Uterus (tissue), 3 donors: ENCODE measurements at regions not wholly inside any gene's neighbourhood (a gene's known extent, or its start where the extent isn't known, plus 50 kb on each side); places are given as distances from the start of the nearest gene placed in this dataset.

Experiments
- DNase-seq, 2 donors: peaks; one replicate each; pipeline ENCODE4 v3.0.0-alpha.2; 2019 to 2020
- H3K27ac ChIP-seq, 2 donors: fragments of 200-600 bp; sonication (generic); 1 replicate in 1 of 2; 2 replicates in 1 of 2; pipeline ENCODE4 v1.5.1; 2016 to 2018
- H3K27me3 ChIP-seq, 2 donors: fragments of 200-600 bp; sonication (generic); one replicate each; pipeline ENCODE4 v1.5.1; 2018 to 2019; ENCODE audit warnings: control low read depth in 1 of 2
- H3K36me3 ChIP-seq, 2 donors: fragments of 200-600 bp; sonication (generic); one replicate each; pipeline ENCODE4 v1.5.1; 2019; ENCODE audit warnings: control low read depth in 1 of 2
- H3K4me1 ChIP-seq, 2 donors: fragments of 200-600 bp; sonication (generic); one replicate each; pipeline ENCODE4 v1.5.1; 2018 to 2019; ENCODE audit warnings: control low read depth in 1 of 2
- H3K4me3 ChIP-seq, 2 donors: fragments of 200-600 bp; sonication (generic); 1 replicate in 1 of 2; 2 replicates in 1 of 2; pipeline ENCODE4 v1.5.1; 2018 to 2019; ENCODE audit warnings: mild to moderate bottlenecking in 1 of 2
- H3K9me3 ChIP-seq, 2 donors: fragments of 200-600 bp; sonication (generic); one replicate each; pipeline ENCODE4 v1.5.1; 2019; ENCODE audit warnings: control low read depth in 1 of 2
- POLR2A ChIP-seq, 2 donors: fragments of 450-650 bp; IDR thresholded peaks; one replicate each; pipeline ENCODE4 v1.6.1; 2016; ENCODE audit warnings: antibody characterized with exemption in 2 of 2, mild to moderate bottlenecking in 1 of 2, moderate library complexity in 1 of 2
- intact Hi-C: fragments of 100-400 bp; cut with DNase I; formaldehyde crosslinking; loops from one replicate; pipeline ENCODE4 v1.15.1; 2023; ENCODE audit warnings: low total_unique reads
- TF ChIP-seq, protein P1 (sequence below), 4 experiments: fragments of 200-600 bp in 2 of 4; fragments of 450-650 bp in 2 of 4; sonication (generic) in 2 of 4; IDR thresholded peaks; one replicate each; pipeline ENCODE4 v1.5.1; 2016 to 2019; ENCODE audit warnings: antibody characterized with exemption in 4 of 4, mild to moderate bottlenecking in 2 of 4, moderate library complexity in 1 of 4
- donor health status: DM: yes; HTN: yes; CAD: no.

DNA sequence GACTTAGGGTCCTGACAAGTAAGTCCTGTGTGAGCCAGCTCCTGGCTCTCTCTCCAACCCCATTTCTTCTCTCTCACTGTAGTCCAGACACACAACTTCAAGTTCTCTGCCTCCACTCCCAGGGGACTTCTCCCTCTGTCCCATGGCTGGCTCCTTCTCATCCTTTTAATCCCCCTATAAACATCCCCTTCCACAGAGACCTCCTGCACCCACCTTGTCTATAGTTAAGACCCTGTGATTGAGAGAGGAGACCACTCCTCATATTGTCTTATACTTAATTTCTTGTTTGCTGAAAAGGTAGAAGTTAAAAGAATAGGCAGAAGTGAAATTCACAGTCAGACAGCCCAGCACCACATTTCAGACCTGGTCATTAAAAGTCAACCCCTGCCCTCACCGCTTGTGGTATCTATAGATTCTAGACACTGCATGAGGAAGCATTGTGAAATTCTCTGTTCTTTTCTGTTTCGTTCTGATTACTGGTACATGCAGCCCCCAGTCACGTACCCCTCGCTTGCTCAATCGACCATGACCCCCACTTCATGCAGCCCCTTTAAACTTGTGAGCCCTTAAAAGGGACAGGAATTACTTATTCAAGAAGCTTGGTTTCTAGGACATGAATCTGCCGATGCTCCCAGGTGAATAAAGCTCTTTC is 125.6 kb upstream of the FRMD4A start:
- DNase-seq = no peak
- Histone ChIP-seq H3K9me3 (no peaks in the 10 kb centered on the region), H3K27me3 (no peaks in the 10 kb centered on the region), H3K4me3 (no peak overlapping the region), H3K36me3 (no peaks in the 10 kb centered on the region), H3K4me1 (no peaks in the 10 kb centered on the region), H3K27ac (no peak overlapping the region)
- intact Hi-C loops = no loop called here
- TF ChIP-seq, protein P1, sequence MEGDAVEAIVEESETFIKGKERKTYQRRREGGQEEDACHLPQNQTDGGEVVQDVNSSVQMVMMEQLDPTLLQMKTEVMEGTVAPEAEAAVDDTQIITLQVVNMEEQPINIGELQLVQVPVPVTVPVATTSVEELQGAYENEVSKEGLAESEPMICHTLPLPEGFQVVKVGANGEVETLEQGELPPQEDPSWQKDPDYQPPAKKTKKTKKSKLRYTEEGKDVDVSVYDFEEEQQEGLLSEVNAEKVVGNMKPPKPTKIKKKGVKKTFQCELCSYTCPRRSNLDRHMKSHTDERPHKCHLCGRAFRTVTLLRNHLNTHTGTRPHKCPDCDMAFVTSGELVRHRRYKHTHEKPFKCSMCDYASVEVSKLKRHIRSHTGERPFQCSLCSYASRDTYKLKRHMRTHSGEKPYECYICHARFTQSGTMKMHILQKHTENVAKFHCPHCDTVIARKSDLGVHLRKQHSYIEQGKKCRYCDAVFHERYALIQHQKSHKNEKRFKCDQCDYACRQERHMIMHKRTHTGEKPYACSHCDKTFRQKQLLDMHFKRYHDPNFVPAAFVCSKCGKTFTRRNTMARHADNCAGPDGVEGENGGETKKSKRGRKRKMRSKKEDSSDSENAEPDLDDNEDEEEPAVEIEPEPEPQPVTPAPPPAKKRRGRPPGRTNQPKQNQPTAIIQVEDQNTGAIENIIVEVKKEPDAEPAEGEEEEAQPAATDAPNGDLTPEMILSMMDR (IDR thresholded peaks at IDR 0.05) = no peak
- TF ChIP-seq POLR2A (IDR thresholded peaks at IDR 0.05) = no peak

DNA sequence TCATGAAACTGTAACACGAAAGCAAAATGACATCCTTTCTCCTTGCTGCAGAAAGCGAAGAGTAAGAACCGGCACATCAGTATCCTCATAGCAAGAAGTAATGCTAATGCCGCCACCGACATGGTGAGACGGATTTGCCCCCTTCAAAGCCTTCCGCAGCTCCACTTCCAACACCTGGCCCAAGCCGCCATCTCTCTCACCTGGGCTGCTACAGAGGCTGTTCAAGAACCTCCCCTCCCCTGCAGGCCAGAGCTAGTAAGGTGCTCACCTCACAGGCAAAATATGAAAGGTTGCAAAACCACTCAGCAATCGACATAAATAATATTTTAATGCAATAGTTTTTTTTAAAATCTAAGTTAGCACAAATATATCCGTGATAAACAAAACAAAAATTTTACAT is 123.9 kb upstream of the FRMD4A start:
- H3K27ac ChIP-seq = no peak overlapping the region
- H3K4me1 ChIP-seq = no peaks in the 10 kb centered on the region
- no peaks in the 10 kb centered on the region for H3K27me3 ChIP-seq
- H3K4me3 ChIP-seq = no peak overlapping the region
- no peak for DNase-seq
- no peak for TF ChIP-seq POLR2A (IDR thresholded peaks at IDR 0.05)
- TF ChIP-seq, protein P1 (IDR thresholded peaks at IDR 0.05) = no peak
- no peaks in the 10 kb centered on the region for H3K9me3 ChIP-seq
- intact Hi-C loops = no loop called here
- no peaks in the 10 kb centered on the region for H3K36me3 ChIP-seq

GRCh38 chr10:14454206-14454605 is 123.5 kb upstream of the FRMD4A start:
- no peak overlapping the region for H3K4me3 ChIP-seq
- H3K9me3 ChIP-seq = no peaks in the 10 kb centered on the region
- no peaks in the 10 kb centered on the region for H3K36me3 ChIP-seq
- intact Hi-C loops = no loop called here
- DNase-seq = no peak
- H3K4me1 ChIP-seq = no peaks in the 10 kb centered on the region
- no peak overlapping the region for H3K27ac ChIP-seq
- H3K27me3 ChIP-seq = no peaks in the 10 kb centered on the region
- no peak for TF ChIP-seq POLR2A (IDR thresholded peaks at IDR 0.05)
- TF ChIP-seq, protein P1 (IDR thresholded peaks at IDR 0.05) = no peak

- intact Hi-C loops = no loop called here
- DNase-seq = no peak
- Histone ChIP-seq H3K4me3 (no peak overlapping the region), H3K27me3 (no peaks in the 10 kb centered on the region), H3K4me1 (no peaks in the 10 kb centered on the region), H3K9me3 (no peaks in the 10 kb centered on the region), H3K27ac (no peak overlapping the region), H3K36me3 (no peaks in the 10 kb centered on the region)
- no peak for TF ChIP-seq POLR2A (IDR thresholded peaks at IDR 0.05)
- TF ChIP-seq, protein P1 (IDR thresholded peaks at IDR 0.05) = no peak
Observed at GRCh38 chr10:14453593-14453992, 122.9 kb upstream of the FRMD4A start.

- H3K9me3 ChIP-seq = no peaks in the 10 kb centered on the region
- DNase-seq = no peak
- no peaks in the 10 kb centered on the region for H3K4me1 ChIP-seq
- TF ChIP-seq, protein P1 (IDR thresholded peaks at IDR 0.05) = no peak
- TF ChIP-seq POLR2A (IDR thresholded peaks at IDR 0.05) = no peak
- no peaks in the 10 kb centered on the region for H3K27me3 ChIP-seq
- no peak overlapping the region for H3K27ac ChIP-seq
- H3K36me3 ChIP-seq = no peaks in the 10 kb centered on the region
- no peak overlapping the region for H3K4me3 ChIP-seq
- intact Hi-C loops = no loop called here
Observed at GRCh38 chr10:14451341-14451740, 120.6 kb upstream of the FRMD4A start.
